Keratinocyte (primary cell): ENCODE measurements at regions not wholly inside any gene's neighbourhood (a gene's known extent, or its start where the extent isn't known, plus 50 kb on each side); places are given as distances from the start of the nearest gene placed in this dataset.

ENCODE experiments used
- DNase-seq: peaks from one replicate; pipeline ENCODE4 v3.0.0-alpha.2; 2011; ENCODE audit warnings: low read depth, missing footprints, low spot score
- FAIRE-seq: peaks from 2 replicates; lab custom pipeline; 2011; peaks lifted over from hg19 to GRCh38; lab: Jason Lieb, UNC
- H2AFZ ChIP-seq: 2 replicates; pipeline ENCODE4 v1.6.0; 2012; ENCODE audit warnings: low read length, control low read depth, inconsistent platforms; ENCODE audit not compliant: control insufficient read depth
- H3K27ac ChIP-seq: 2 replicates; pipeline ENCODE4 v1.5.1; 2011; ENCODE audit warnings: low read length; ENCODE audit not compliant: control insufficient read depth, insufficient read depth
- H3K27me3 ChIP-seq: 3 replicates; pipeline ENCODE4 v1.6.0; 2011; ENCODE audit warnings: low read length; ENCODE audit not compliant: control insufficient read depth, insufficient read depth; ENCODE audit errors: extremely low read depth
- H3K36me3 ChIP-seq, 2 experiments: 2 replicates in 1 of 2; 3 replicates in 1 of 2; pipeline ENCODE4 v1.5.1; 2011; ENCODE audit warnings: low read length in 2 of 2, mild to moderate bottlenecking in 1 of 2; ENCODE audit not compliant: control insufficient read depth in 2 of 2, insufficient read depth in 2 of 2; ENCODE audit errors: extremely low read depth in 1 of 2
- H3K4me1 ChIP-seq: 3 replicates; pipeline ENCODE4 v1.5.1; 2011; ENCODE audit warnings: low read length; ENCODE audit not compliant: control insufficient read depth, insufficient read depth; ENCODE audit errors: extremely low read depth
- H3K4me2 ChIP-seq: 3 replicates; pipeline ENCODE4 v1.6.0; 2011; ENCODE audit warnings: low read depth, low read length; ENCODE audit not compliant: control insufficient read depth, insufficient read depth; ENCODE audit errors: extremely low read depth
- H3K4me3 ChIP-seq, 3 experiments: fragments of 200-600 bp in 1 of 3; sonication (generic) in 1 of 3; 2 replicates in 2 of 3; 3 replicates in 1 of 3; pipeline ENCODE4 v1.5.1; 2011 to 2016; ENCODE audit warnings: low read length in 3 of 3, mild to moderate bottlenecking in 3 of 3, control low read depth in 2 of 3, inconsistent platforms in 1 of 3, low read depth in 1 of 3, mixed read lengths in 1 of 3, mixed run types in 1 of 3, moderate library complexity in 1 of 3; ENCODE audit not compliant: control insufficient read depth in 2 of 3, insufficient read depth in 2 of 3; ENCODE audit errors: extremely low read depth in 1 of 3
- H3K79me2 ChIP-seq: 2 replicates; pipeline ENCODE4 v1.6.0; 2012; ENCODE audit warnings: low read length; ENCODE audit not compliant: control insufficient read depth, insufficient read depth
- H3K9ac ChIP-seq: 3 replicates; pipeline ENCODE4 v1.6.0; 2011; ENCODE audit warnings: low read length; ENCODE audit not compliant: control insufficient read depth, insufficient read depth; ENCODE audit errors: extremely low read depth
- H3K9me1 ChIP-seq: 3 replicates; pipeline ENCODE4 v1.6.0; 2011; ENCODE audit warnings: low read length; ENCODE audit not compliant: control insufficient read depth, insufficient read depth; ENCODE audit errors: extremely low read depth
- H3K9me3 ChIP-seq: 2 replicates; pipeline ENCODE4 v1.5.1; 2012; ENCODE audit warnings: low read depth, low read length; ENCODE audit not compliant: control insufficient read depth
- H4K20me1 ChIP-seq: 3 replicates; pipeline ENCODE4 v1.6.0; 2011; ENCODE audit warnings: low read length; ENCODE audit not compliant: control insufficient read depth, insufficient read depth; ENCODE audit errors: extremely low read depth
- CTCF ChIP-seq, 3 experiments: IDR thresholded peaks in 1 of 3; conservative IDR thresholded peaks in 1 of 3; optimal IDR thresholded peaks in 1 of 3; 2 replicates in 2 of 3; 3 replicates in 1 of 3; pipeline versions ENCODE3 to v1.5.1; 2011; ENCODE audit warnings: low read length in 3 of 3, mild to moderate bottlenecking in 3 of 3, moderate library complexity in 2 of 3, control low read depth in 1 of 3, inconsistent platforms in 1 of 3; ENCODE audit not compliant: insufficient read depth in 2 of 3; ENCODE audit errors: extremely low read depth in 1 of 3
- EZH2 ChIP-seq: IDR thresholded peaks from one replicate; pipeline ENCODE4 v1.6.1; 2012; ENCODE audit warnings: inconsistent platforms, mild to moderate bottlenecking, low read length, moderate library complexity
- dilution Hi-C: fragments of 300-500 bp; cut with MboI; formaldehyde crosslinking; loops from one replicate; pipeline ENCODE4 v1.7.0; 2020; ENCODE audit warnings: low sequenced_read_pairs; ENCODE audit not compliant: extremely low pct_ligation_motif_present

GRCh38 chr1:81205956-81206355, 594.8 kb upstream of the ADGRL2 start:
- TF ChIP-seq EZH2 = no peak
- TF ChIP-seq CTCF (optimal IDR thresholded peaks at IDR 0.05 in 1 of 3, IDR thresholded peaks at IDR 0.05 in 1 of 3, conservative IDR thresholded peaks at IDR 0.05 in 1 of 3; ENCODE audit: extremely low read depth in 1 of 3, insufficient read depth in 2 of 3, low read length in 3 of 3) = no peak
- no peak for DNase-seq
- Histone ChIP-seq H2AFZ (no peak overlapping the region), H3K27me3 (no peaks in the 10 kb centered on the region), H3K79me2 (no peaks in the 10 kb centered on the region), H3K4me1 (no peaks in the 10 kb centered on the region), H3K9ac (no peak overlapping the region), H3K4me3 (no peak overlapping the region), H4K20me1 (no peaks in the 10 kb centered on the region), H3K4me2 (no peak overlapping the region), H3K36me3 (no peaks in the 10 kb centered on the region), H3K9me1 (no peaks in the 10 kb centered on the region), H3K27ac (no peak overlapping the region), H3K9me3 (no peaks in the 10 kb centered on the region)
- no peak for FAIRE-seq
- dilution Hi-C loops = no loop called here

- TF ChIP-seq CTCF (optimal IDR thresholded peaks at IDR 0.05 in 1 of 3, IDR thresholded peaks at IDR 0.05 in 1 of 3, conservative IDR thresholded peaks at IDR 0.05 in 1 of 3; ENCODE audit: extremely low read depth in 1 of 3, insufficient read depth in 2 of 3, low read length in 3 of 3) (no peak), EZH2 (no peak)
- H4K20me1 ChIP-seq = no peaks in the 10 kb centered on the region
- H3K36me3 ChIP-seq = no peaks in the 10 kb centered on the region
- no peak overlapping the region for H3K4me3 ChIP-seq
- H2AFZ ChIP-seq = no peak overlapping the region
- no peak for DNase-seq
- H3K4me1 ChIP-seq = no peaks in the 10 kb centered on the region
- dilution Hi-C loops = no loop called here
- no peak for FAIRE-seq
- H3K79me2 ChIP-seq = no peaks in the 10 kb centered on the region
- H3K9me3 ChIP-seq = no peaks in the 10 kb centered on the region
- H3K27ac ChIP-seq = no peak overlapping the region
- H3K9me1 ChIP-seq = no peaks in the 10 kb centered on the region
- H3K4me2 ChIP-seq = no peak overlapping the region
- no peak overlapping the region for H3K9ac ChIP-seq
- no peaks in the 10 kb centered on the region for H3K27me3 ChIP-seq
Measured at GRCh38 chr1:81201779-81202178, 599.0 kb upstream of the ADGRL2 start.
